HG03060 (cell line): ENCODE measurements at regions not wholly inside any gene's neighbourhood (a gene's known extent, or its start where the extent isn't known, plus 50 kb on each side); places are given as distances from the start of the nearest gene placed in this dataset.

Experiments
- ATAC-seq: cut with Tn5 transposase; IDR thresholded peaks from one replicate; pipeline ENCODE4 v1.9.1; 2021; ENCODE audit warnings: low read depth, moderate number of reproducible peaks; ENCODE audit not compliant: unreplicated experiment

- ATAC-seq = no peak
Measured at GRCh38 chr9:110041452-110041851, 166.5 kb downstream of the C9orf152 start.

- peak; percentile 8 for ATAC-seq
Measured at GRCh38 chr9:110047232-110047954, 160.6 kb downstream of the C9orf152 start.

- peak; percentile 21 for ATAC-seq
Measured at GRCh38 chr9:110047955-110048402, 160.0 kb downstream of the C9orf152 start.

- peak; percentile 32 for ATAC-seq
Measured at GRCh38 chr9:110048403-110048975, 159.5 kb downstream of the C9orf152 start.

- no peak for ATAC-seq
Measured at GRCh38 chr9:110048976-110049698, 158.8 kb downstream of the C9orf152 start.

GRCh38 chr9:110049699-110050450 is 158.1 kb downstream of the C9orf152 start:
- no peak for ATAC-seq

- peak; percentile 64 for ATAC-seq
Measured at GRCh38 chr9:110050925-110051355, 157.0 kb downstream of the C9orf152 start.

GRCh38 chr9:110056062-110056461 is 151.9 kb downstream of the C9orf152 start:
- ATAC-seq = no peak

- peak; percentile 63 for ATAC-seq
Measured at GRCh38 chr9:110058304-110058953, 149.5 kb downstream of the C9orf152 start.

GRCh38 chr9:110059461-110059860 is 148.5 kb downstream of the C9orf152 start:
- no peak for ATAC-seq

GRCh38 chr9:110064803-110065202 is 143.2 kb downstream of the C9orf152 start:
- no peak for ATAC-seq

- ATAC-seq = peak; percentile 50
Measured at GRCh38 chr9:110065532-110065931, 142.4 kb downstream of the C9orf152 start.

GRCh38 chr9:110066929-110067716 is 140.8 kb downstream of the C9orf152 start:
- ATAC-seq = no peak

GRCh38 chr9:110068212-110068611 is 139.7 kb downstream of the C9orf152 start:
- ATAC-seq = no peak

- ATAC-seq = no peak
Measured at GRCh38 chr9:110069326-110070248, 138.4 kb downstream of the C9orf152 start.

- no peak for ATAC-seq
Measured at GRCh38 chr9:110072597-110073355, 135.2 kb downstream of the C9orf152 start.

- no peak for ATAC-seq
Measured at GRCh38 chr9:110073356-110073905, 134.5 kb downstream of the C9orf152 start.
